ENCODE measurements at regions not wholly inside any gene's neighbourhood (a gene's known extent, or its start where the extent isn't known, plus 50 kb on each side); places are given as distances from the start of the nearest gene placed in this dataset.
A peak's percentile ranks its signal among the peaks of the same experiment; 100 is the strongest.

DNA sequence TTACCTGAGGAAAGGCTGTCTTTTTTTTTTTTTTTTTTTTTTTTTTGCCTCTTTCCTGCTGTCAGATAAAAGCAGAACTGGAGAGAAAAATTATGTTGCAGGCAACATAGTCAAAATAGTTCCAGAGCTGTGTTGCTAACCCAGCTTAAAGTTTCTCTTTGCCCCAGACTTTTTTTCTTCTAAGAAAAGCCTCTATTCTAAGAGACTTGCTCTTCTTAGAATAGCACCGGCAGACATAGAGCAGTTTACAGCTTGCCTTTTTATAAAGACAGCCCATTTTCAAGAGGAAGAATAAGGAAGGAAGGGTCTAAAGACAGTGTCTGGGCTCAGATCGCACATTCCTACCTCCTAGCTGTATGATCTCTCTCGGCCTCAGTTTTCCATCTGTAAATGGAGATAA, 88.7 kb downstream of the TENT5C start (continued):
- no peak for TF ChIP-seq KHSRP (IDR thresholded peaks at IDR 0.05)
- no peak for TF ChIP-seq ETV6 (IDR thresholded peaks at IDR 0.05; ENCODE audit: borderline replicate concordance in 1 of 2, low read depth in 2 of 2, low read length in 1 of 2)
- no peak for TF ChIP-seq ETV6 (CRISPR knock-in tag; IDR thresholded peaks at IDR 0.05; ENCODE audit: borderline replicate concordance)

DNA sequence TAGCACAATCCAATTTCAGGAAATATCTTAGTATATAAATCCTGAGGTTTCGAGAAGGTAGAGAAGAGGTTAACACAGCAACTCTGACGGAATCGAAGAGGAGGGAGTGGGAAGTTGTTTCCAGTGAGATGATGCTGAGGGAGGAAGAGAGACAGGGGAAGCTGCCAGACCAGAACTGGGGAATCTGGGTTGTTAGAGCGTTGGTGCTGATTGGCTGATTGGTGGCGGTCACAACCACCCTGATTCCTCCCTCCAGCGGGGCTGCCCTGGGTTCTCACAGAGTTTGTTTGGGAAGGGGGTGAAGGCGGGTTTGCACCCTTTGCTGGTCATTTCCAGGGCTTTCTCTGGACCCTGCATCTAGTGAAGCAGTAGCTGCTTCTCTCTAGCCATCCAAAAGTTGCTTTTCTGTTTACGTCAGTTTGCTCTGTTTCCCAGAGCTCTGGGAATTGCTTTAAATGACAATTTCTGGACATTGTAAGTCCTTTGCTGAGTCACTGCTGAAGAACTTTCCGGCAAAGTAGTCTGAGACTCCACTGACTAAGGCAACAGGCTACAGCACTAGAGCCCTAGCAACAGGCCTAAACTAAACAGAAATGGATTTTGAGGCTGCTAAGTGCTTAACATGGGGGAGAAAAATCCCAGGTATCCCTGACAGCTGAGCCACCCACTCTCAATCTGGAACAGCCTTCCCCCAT, 90.1 kb downstream of the TENT5C start:
- FAIRE-seq (peak; percentile 51), ATAC-seq (peak; percentile 58), DNase-seq (ENCODE audit: extremely low read depth in 1 of 4, low spot score in 3 of 4) (peak in 2 of 4 experiments; percentile 45 to 49)
- Histone ChIP-seq H3K4me1 (replicated peaks in 1 of 2; ENCODE audit: control insufficient read depth in 2 of 2, insufficient read depth in 2 of 2, low read length in 2 of 2) (peaks cover 9 to 39% of the 10 kb centered on the region in 2 experiments), H3K79me2 (ENCODE audit: control insufficient read depth, insufficient read depth, low read length) (no peaks in the 10 kb centered on the region), H3K27me3 (ENCODE audit: control insufficient read depth in 2 of 2, insufficient read depth in 2 of 2, low read length in 2 of 2) (no peaks in the 10 kb centered on the region), H3K9me1 (ENCODE audit: control insufficient read depth, insufficient read depth, low read length) (no peaks in the 10 kb centered on the region), H3K4me2 (ENCODE audit: insufficient read depth, low read length) (no peak overlapping the region; the same call in 1 of the 2 replicates), H4K20me1 (replicated peaks; ENCODE audit: control insufficient read depth, insufficient read depth, low read length) (no peaks in the 10 kb centered on the region), H3K4me3 (no peak overlapping the region), H3K9me3 (replicated peaks; ENCODE audit: control insufficient read depth, insufficient read depth, low read depth, low read length) (no peaks in the 10 kb centered on the region), H2AFZ (ENCODE audit: low read depth, low read length) (peak overlapping the region; percentile 88), H3K9ac (ENCODE audit: insufficient read depth in 1 of 2, low read depth in 2 of 2, low read length in 2 of 2) (peak overlapping the region; percentile 10 to 18; a peak in 2 of 4 replicates), H3K36me3 (ENCODE audit: control insufficient read depth, insufficient read depth, low read length) (no peaks in the 10 kb centered on the region), H3K27ac (ENCODE audit: extremely low read depth, low read depth, low read length) (no peak overlapping the region)
- in situ Hi-C loops (cut with MboI) (no loop called here), intact Hi-C loops (cut with micrococcal nuclease) (loop anchor here (10.0 kb wide), 1 partner anchor 199 kb away; no protein-coding TSS in a partner anchor)
- ChIA-PET POLR2A (interaction anchor here (0.7 to 1.2 kb wide), 5 partner anchors 14 to 1549 kb away, joined by 3 to 6 read pairs (median 3); no protein-coding TSS in a partner anchor), CTCF (ENCODE audit: low intra/inter-chr PET ratio) (no interaction called here)
- WGBS (ENCODE audit: insufficient coverage, low coverage, missing lambda C conversion rate) = 39% methylated on average over 9 of the region's 9 CpGs
- BruUV-seq (replicated peaks) = no TSS peak
- TF ChIP-seq HOXB6 (CRISPR knock-in tag; IDR thresholded peaks at IDR 0.05; ENCODE audit: borderline replicate concordance) (no peak), SRF (CRISPR knock-in tag; IDR thresholded peaks at IDR 0.05) (peak in 1 of 2 experiments; percentile 22; a peak in 1 of 4 replicates), SRSF3 (IDR thresholded peaks at IDR 0.05; ENCODE audit: insufficient read depth, low read length) (no peak), ZNF561 (CRISPR knock-in tag; conservative IDR thresholded peaks at IDR 0.05) (no peak), FOXJ3 (CRISPR knock-in tag; IDR thresholded peaks at IDR 0.05) (peak; percentile 57; the same call in 1 of the 2 replicates), NFATC3 (IDR thresholded peaks at IDR 0.05) (no peak), SP2 (IDR thresholded peaks at IDR 0.05; ENCODE audit: extremely low read depth, low read depth, low read length, poor library complexity, severe bottlenecking) (no peak), MAFG (tag; conservative IDR thresholded peaks at IDR 0.05) (peak; percentile 90), COPS2 (conservative IDR thresholded peaks at IDR 0.05) (no peak), SLC30A9 (CRISPR knock-in tag; IDR thresholded peaks at IDR 0.05) (no peak)
- TF ChIP-seq, protein P1, sequence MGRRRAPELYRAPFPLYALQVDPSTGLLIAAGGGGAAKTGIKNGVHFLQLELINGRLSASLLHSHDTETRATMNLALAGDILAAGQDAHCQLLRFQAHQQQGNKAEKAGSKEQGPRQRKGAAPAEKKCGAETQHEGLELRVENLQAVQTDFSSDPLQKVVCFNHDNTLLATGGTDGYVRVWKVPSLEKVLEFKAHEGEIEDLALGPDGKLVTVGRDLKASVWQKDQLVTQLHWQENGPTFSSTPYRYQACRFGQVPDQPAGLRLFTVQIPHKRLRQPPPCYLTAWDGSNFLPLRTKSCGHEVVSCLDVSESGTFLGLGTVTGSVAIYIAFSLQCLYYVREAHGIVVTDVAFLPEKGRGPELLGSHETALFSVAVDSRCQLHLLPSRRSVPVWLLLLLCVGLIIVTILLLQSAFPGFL (CRISPR knock-in tag; IDR thresholded peaks at IDR 0.05) = no peak
- TF ChIP-seq, protein P2, sequence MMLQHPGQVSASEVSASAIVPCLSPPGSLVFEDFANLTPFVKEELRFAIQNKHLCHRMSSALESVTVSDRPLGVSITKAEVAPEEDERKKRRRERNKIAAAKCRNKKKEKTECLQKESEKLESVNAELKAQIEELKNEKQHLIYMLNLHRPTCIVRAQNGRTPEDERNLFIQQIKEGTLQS (IDR thresholded peaks at IDR 0.05) = no peak
- TF ChIP-seq, protein P2 (CRISPR knock-in tag; conservative IDR thresholded peaks at IDR 0.05) = no peak
